Natural killer cell (primary cell): ENCODE measurements at regions not wholly inside any gene's neighbourhood (a gene's known extent, or its start where the extent isn't known, plus 50 kb on each side); places are given as distances from the start of the nearest gene placed in this dataset.

ENCODE experiments used
- ATAC-seq, 3 donors: fragments of 150-1000 bp in 2 of 3; fragments of 200-7000 bp in 1 of 3; cut with Tn5 transposase; 1 replicate in 1 of 3; 2 replicates in 2 of 3; pipeline ENCODE4 v1.10.0; 2021; ENCODE audit warnings: mild to moderate bottlenecking in 2 of 3, moderate library complexity in 2 of 3
- DNase-seq, 2 donors: peaks; one replicate each; pipeline versions ENCODE4 v3.0.0 to v3.0.0-alpha.2; 2013 to 2021; ENCODE audit warnings: mixed read lengths in 1 of 2
- H3K27ac ChIP-seq: one replicate; pipeline ENCODE4 v1.5.1; 2013; ENCODE audit warnings: mild to moderate bottlenecking, low read length
- H3K27me3 ChIP-seq: one replicate; pipeline ENCODE4 v1.6.1; 2013; ENCODE audit warnings: low read length; ENCODE audit not compliant: control insufficient read depth, insufficient read depth
- H3K36me3 ChIP-seq: one replicate; pipeline ENCODE4 v1.6.1; 2013; ENCODE audit warnings: low read length; ENCODE audit not compliant: control insufficient read depth, insufficient read depth
- H3K4me1 ChIP-seq: one replicate; pipeline ENCODE4 v1.6.1; 2013; ENCODE audit warnings: low read length; ENCODE audit not compliant: control insufficient read depth, insufficient read depth
- H3K4me3 ChIP-seq: one replicate; pipeline ENCODE4 v1.5.1; 2013; ENCODE audit warnings: low read length
- H3K9me3 ChIP-seq: one replicate; pipeline ENCODE4 v1.6.1; 2013; ENCODE audit warnings: low read length; ENCODE audit not compliant: control insufficient read depth, insufficient read depth
- H3K27ac Mint-ChIP-seq, 2 donors: one replicate each; pipeline ENCODE4 v1.8.0; 2022; ENCODE audit warnings: mild to moderate bottlenecking in 2 of 2, mixed read lengths in 2 of 2, moderate library complexity in 1 of 2
- H3K27me3 Mint-ChIP-seq, 2 donors: one replicate each; pipeline ENCODE4 v1.8.0; 2022; ENCODE audit warnings: low read depth in 2 of 2, mixed read lengths in 2 of 2
- H3K36me3 Mint-ChIP-seq: one replicate; pipeline ENCODE4 v1.8.0; 2022; ENCODE audit warnings: mixed read lengths
- H3K4me1 Mint-ChIP-seq, 2 donors: one replicate each; pipeline ENCODE4 v1.8.0; 2022; ENCODE audit warnings: mixed read lengths in 2 of 2
- H3K4me3 Mint-ChIP-seq: one replicate; pipeline ENCODE4 v1.8.0; 2022; ENCODE audit warnings: mild to moderate bottlenecking, moderate library complexity, mixed read lengths
- H3K9me3 Mint-ChIP-seq, 2 donors: one replicate each; pipeline ENCODE4 v1.8.0; 2022; ENCODE audit warnings: mixed read lengths in 2 of 2
- WGBS: methylation state at CpG from one replicate; pipeline ENCODE4 v1.1.7; 2013; ENCODE audit warnings: missing lambda C conversion rate; ENCODE audit not compliant: insufficient coverage; 5-methylcytosine and 5-hydroxymethylcytosine counted together
- intact Hi-C: fragments of 100-400 bp; cut with micrococcal nuclease; formaldehyde crosslinking; loops from one replicate; pipeline ENCODE4 v1.14.2; 2022
- TF ChIP-seq, protein P1 (sequence below): fragments of 200-600 bp; IDR thresholded peaks from one replicate; pipeline ENCODE4 v1.8.0; 2022; ENCODE audit warnings: antibody characterized with exemption

- TF ChIP-seq, protein P1, sequence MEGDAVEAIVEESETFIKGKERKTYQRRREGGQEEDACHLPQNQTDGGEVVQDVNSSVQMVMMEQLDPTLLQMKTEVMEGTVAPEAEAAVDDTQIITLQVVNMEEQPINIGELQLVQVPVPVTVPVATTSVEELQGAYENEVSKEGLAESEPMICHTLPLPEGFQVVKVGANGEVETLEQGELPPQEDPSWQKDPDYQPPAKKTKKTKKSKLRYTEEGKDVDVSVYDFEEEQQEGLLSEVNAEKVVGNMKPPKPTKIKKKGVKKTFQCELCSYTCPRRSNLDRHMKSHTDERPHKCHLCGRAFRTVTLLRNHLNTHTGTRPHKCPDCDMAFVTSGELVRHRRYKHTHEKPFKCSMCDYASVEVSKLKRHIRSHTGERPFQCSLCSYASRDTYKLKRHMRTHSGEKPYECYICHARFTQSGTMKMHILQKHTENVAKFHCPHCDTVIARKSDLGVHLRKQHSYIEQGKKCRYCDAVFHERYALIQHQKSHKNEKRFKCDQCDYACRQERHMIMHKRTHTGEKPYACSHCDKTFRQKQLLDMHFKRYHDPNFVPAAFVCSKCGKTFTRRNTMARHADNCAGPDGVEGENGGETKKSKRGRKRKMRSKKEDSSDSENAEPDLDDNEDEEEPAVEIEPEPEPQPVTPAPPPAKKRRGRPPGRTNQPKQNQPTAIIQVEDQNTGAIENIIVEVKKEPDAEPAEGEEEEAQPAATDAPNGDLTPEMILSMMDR, result no peak
- Histone ChIP-seq H3K36me3 (no peaks in the 10 kb centered on the region), H3K9me3 (no peaks in the 10 kb centered on the region), H3K4me3 (no peak overlapping the region), H3K27me3 (no peaks in the 10 kb centered on the region), H3K4me1 (no peaks in the 10 kb centered on the region), H3K27ac (no peak overlapping the region)
- no peak for ATAC-seq
- Mint-ChIP-seq H3K9me3 (no peaks in the 10 kb centered on the region), H3K4me3 (no peak overlapping the region), H3K36me3 (no peaks in the 10 kb centered on the region), H3K27ac (no peak overlapping the region), H3K27me3 (peaks cover 5 to 6% of the 10 kb centered on the region in 2 donors), H3K4me1 (no peaks in the 10 kb centered on the region)
- intact Hi-C loops, result no loop called here
- WGBS, result 39% methylated on average over 2 of the region's 3 CpGs
- DNase-seq, result no peak
Measured at GRCh38 chr1:220441211-220441610, 86.7 kb upstream of the MARK1 start.

DNA sequence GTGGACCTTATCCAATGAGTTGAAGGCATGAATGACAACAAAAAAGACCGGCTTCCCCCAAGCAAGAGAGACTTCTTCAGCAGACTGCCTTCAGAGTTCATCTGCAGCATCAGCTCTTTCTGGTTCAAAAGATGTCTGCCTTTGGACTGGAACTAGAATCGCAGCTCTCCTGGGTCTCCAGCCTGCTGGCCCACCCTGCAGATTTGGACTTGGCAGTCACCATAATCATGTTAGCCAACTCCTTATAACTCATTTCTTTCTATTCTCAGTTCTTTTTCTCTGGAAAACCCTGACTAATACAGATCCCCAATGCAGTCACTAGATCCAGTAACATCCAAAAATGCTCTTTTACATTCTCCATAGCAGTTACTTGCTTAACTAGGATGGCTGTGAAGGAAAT lies 89.2 kb upstream of the MARK1 start:
- no peak overlapping the region for H3K27ac Mint-ChIP-seq
- no peak overlapping the region for H3K27ac ChIP-seq
- no peak overlapping the region for H3K4me3 ChIP-seq
- intact Hi-C loops, result no loop called here
- no peaks in the 10 kb centered on the region for H3K36me3 ChIP-seq
- 91% methylated on average over 2 of the region's 2 CpGs for WGBS
- no peaks in the 10 kb centered on the region for H3K27me3 ChIP-seq
- no peak for ATAC-seq
- no peak for DNase-seq
- TF ChIP-seq, protein P1, result no peak
- no peaks in the 10 kb centered on the region for H3K36me3 Mint-ChIP-seq
- H3K27me3 Mint-ChIP-seq, result peaks cover 0 to 13% of the 10 kb centered on the region in 2 donors
- H3K4me1 Mint-ChIP-seq, result no peaks in the 10 kb centered on the region
- H3K9me3 ChIP-seq, result no peaks in the 10 kb centered on the region
- H3K4me1 ChIP-seq, result no peaks in the 10 kb centered on the region
- H3K9me3 Mint-ChIP-seq, result peaks cover 0 to 2% of the 10 kb centered on the region in 2 donors
- no peak overlapping the region for H3K4me3 Mint-ChIP-seq

DNA sequence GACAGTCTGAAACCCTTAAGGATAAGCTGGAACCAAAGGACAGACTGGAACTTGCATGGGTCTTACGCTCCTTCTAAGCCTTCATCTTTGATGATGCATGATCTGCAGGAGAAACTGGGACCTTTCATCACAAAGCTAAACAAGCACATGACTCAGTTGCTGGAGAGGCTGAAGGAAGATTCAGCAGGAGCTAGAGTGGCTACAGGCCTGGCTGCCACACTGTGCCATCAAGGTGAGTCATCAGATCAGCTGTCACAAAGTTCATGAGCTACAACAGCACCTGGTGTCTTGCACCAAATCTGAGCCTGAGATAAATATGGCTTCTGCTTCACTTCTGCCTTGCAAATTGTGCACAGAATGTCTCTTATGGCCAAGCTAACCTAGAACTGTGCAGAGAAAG lies 95.5 kb upstream of the MARK1 start:
- H3K36me3 Mint-ChIP-seq, result no peaks in the 10 kb centered on the region
- H3K36me3 ChIP-seq, result no peaks in the 10 kb centered on the region
- H3K9me3 Mint-ChIP-seq, result peaks cover 0 to 2% of the 10 kb centered on the region in 2 donors
- no peak for DNase-seq
- H3K27ac Mint-ChIP-seq, result no peak overlapping the region
- no peak overlapping the region for H3K4me3 Mint-ChIP-seq
- H3K9me3 ChIP-seq, result no peaks in the 10 kb centered on the region
- H3K27me3 Mint-ChIP-seq, result peaks cover 0 to 23% of the 10 kb centered on the region in 2 donors
- no peaks in the 10 kb centered on the region for H3K4me1 Mint-ChIP-seq
- TF ChIP-seq, protein P1, result no peak
- intact Hi-C loops, result no loop called here
- no peaks in the 10 kb centered on the region for H3K4me1 ChIP-seq
- ATAC-seq, result no peak
- H3K27ac ChIP-seq, result no peak overlapping the region
- no peak overlapping the region for H3K4me3 ChIP-seq
- no peaks in the 10 kb centered on the region for H3K27me3 ChIP-seq
- 87% methylated on average over 1 of the region's 1 CpG for WGBS

DNA sequence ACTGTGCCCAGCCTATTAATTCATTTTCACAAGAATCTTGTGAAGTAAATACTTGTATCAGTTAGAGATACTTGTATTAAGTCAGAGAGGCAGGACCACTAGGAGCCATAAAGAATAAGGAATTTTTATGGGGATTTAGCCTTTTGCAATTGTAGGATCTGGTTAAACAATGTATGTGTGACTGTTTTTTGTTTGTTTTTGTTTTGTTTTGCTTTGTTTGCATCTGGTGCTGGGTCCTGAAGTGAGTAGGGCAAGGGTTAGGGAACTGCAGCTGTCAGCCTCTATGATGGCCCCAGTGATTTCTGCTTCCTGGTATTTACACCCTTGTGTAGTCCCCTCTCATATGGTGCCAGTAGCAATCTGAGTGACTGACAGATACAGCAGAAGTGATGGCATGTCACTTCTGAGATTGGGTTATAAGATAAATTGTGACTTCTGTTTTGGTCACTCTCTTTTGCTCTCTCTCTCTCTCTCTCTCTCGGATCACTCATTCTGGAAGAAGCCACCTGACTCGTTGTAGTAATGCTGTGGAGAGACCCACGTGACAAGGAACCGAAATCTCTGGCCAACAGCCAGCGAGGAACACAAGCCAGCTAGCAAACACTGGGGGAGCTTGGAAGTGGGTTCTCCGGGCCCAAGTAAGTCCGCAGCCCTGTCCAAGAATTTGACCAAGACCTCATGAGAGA lies 96.2 kb upstream of the MARK1 start:
- Histone ChIP-seq H3K36me3 (no peaks in the 10 kb centered on the region), H3K4me1 (no peaks in the 10 kb centered on the region), H3K9me3 (no peaks in the 10 kb centered on the region), H3K4me3 (no peak overlapping the region), H3K27ac (no peak overlapping the region), H3K27me3 (no peaks in the 10 kb centered on the region)
- intact Hi-C loops, result no loop called here
- ATAC-seq, result no peak
- H3K4me1 Mint-ChIP-seq, result no peaks in the 10 kb centered on the region
- DNase-seq, result no peak
- no peak overlapping the region for H3K27ac Mint-ChIP-seq
- 84% methylated on average over 7 of the region's 7 CpGs for WGBS
- peaks cover 0 to 23% of the 10 kb centered on the region in 2 donors for H3K27me3 Mint-ChIP-seq
- peaks cover 0 to 2% of the 10 kb centered on the region in 2 donors for H3K9me3 Mint-ChIP-seq
- no peak overlapping the region for H3K4me3 Mint-ChIP-seq
- H3K36me3 Mint-ChIP-seq, result no peaks in the 10 kb centered on the region
- TF ChIP-seq, protein P1, result no peak
